ENCODE measurements at regions not wholly inside any gene's neighbourhood (a gene's known extent, or its start where the extent isn't known, plus 50 kb on each side); places are given as distances from the start of the nearest gene placed in this dataset.

DNA sequence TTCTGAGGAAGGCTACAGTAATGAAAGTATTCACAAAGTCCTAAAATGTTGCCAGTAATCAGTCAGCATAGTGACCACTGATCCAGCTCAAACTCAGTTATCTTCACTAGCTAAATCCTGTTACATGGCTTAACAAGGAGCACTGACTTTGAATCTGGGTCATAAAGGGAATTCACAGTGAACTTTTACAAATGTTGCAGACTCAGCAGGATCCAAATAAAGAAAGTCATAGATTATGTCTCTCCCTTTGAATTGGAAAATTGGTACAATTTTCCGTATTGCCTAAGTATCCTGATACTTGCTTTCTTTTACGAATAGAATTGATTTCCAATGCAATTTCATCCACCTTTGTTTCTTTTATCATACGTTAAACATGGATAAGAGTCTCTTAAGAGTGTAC lies 431.5 kb upstream of the CNTN6 start:
- TF ChIP-seq, protein P1, sequence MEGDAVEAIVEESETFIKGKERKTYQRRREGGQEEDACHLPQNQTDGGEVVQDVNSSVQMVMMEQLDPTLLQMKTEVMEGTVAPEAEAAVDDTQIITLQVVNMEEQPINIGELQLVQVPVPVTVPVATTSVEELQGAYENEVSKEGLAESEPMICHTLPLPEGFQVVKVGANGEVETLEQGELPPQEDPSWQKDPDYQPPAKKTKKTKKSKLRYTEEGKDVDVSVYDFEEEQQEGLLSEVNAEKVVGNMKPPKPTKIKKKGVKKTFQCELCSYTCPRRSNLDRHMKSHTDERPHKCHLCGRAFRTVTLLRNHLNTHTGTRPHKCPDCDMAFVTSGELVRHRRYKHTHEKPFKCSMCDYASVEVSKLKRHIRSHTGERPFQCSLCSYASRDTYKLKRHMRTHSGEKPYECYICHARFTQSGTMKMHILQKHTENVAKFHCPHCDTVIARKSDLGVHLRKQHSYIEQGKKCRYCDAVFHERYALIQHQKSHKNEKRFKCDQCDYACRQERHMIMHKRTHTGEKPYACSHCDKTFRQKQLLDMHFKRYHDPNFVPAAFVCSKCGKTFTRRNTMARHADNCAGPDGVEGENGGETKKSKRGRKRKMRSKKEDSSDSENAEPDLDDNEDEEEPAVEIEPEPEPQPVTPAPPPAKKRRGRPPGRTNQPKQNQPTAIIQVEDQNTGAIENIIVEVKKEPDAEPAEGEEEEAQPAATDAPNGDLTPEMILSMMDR (IDR thresholded peaks at IDR 0.05; ENCODE audit: extremely low read depth, insufficient read depth, missing control alignments): no peak
- in situ Hi-C loops (cut with MboI; ENCODE audit: low pct_unique_long_range_greater_than_20kb, low sequenced_read_pairs, unreplicated experiment): no loop called here
- DNase-seq (ENCODE audit: low spot score): no peak

- in situ Hi-C loops (cut with MboI; ENCODE audit: low pct_unique_long_range_greater_than_20kb, low sequenced_read_pairs, unreplicated experiment): no loop called here
- DNase-seq (ENCODE audit: low spot score): no peak
- TF ChIP-seq, protein P1 (IDR thresholded peaks at IDR 0.05; ENCODE audit: extremely low read depth, insufficient read depth, missing control alignments): no peak
Observed at GRCh38 chr3:674116-674515, 418.7 kb upstream of the CNTN6 start.

- in situ Hi-C loops (cut with MboI; ENCODE audit: low pct_unique_long_range_greater_than_20kb, low sequenced_read_pairs, unreplicated experiment): no loop called here
- TF ChIP-seq, protein P1 (IDR thresholded peaks at IDR 0.05; ENCODE audit: extremely low read depth, insufficient read depth, missing control alignments): no peak
- DNase-seq (ENCODE audit: low spot score): no peak
Observed at GRCh38 chr3:675846-676245, 417.0 kb upstream of the CNTN6 start.

DNA sequence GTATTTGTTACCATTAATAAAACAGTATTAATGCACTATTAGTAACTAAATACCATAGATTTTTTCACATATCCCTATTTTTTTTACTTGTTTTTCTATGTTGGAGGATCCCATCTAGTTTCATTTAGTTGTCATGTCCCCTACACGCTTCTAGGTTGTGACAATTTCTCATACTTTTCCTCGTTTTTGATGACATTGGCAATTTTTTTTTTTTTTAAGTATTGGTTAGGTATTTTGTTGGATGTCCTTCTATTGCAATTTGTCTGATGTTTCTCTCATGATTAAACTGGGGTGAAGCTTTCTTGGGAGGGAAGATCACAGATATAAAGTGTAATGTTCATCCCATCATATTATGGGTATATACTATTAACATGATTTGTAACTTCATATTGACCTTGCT lies 409.1 kb upstream of the CNTN6 start:
- in situ Hi-C loops (cut with MboI; ENCODE audit: low pct_unique_long_range_greater_than_20kb, low sequenced_read_pairs, unreplicated experiment): no loop called here
- no peak for DNase-seq (ENCODE audit: low spot score)
- TF ChIP-seq, protein P1 (IDR thresholded peaks at IDR 0.05; ENCODE audit: extremely low read depth, insufficient read depth, missing control alignments): no peak

DNA sequence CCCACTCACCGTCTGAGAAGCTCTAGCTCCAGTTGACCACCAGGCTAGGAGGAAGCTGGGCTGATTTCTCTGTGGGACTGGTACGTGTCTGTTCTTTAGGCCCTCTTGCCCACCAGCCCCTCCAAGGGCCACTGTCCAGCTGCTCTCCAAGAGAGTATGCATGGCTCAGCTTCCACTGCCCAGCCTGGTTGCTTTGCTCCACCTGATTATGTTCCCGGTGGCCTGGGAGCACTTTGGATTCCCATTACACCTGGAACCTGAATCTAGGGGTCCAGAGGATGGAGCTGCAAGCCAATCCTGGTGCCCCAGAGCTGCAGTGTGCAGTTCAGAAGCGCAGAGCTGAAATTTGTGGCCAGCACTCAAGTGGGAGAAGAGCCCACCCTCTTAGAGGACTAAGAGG lies 402.1 kb upstream of the CNTN6 start:
- in situ Hi-C loops (cut with MboI; ENCODE audit: low pct_unique_long_range_greater_than_20kb, low sequenced_read_pairs, unreplicated experiment): no loop called here
- TF ChIP-seq, protein P1 (IDR thresholded peaks at IDR 0.05; ENCODE audit: extremely low read depth, insufficient read depth, missing control alignments): no peak
- no peak for DNase-seq (ENCODE audit: low spot score)

DNA sequence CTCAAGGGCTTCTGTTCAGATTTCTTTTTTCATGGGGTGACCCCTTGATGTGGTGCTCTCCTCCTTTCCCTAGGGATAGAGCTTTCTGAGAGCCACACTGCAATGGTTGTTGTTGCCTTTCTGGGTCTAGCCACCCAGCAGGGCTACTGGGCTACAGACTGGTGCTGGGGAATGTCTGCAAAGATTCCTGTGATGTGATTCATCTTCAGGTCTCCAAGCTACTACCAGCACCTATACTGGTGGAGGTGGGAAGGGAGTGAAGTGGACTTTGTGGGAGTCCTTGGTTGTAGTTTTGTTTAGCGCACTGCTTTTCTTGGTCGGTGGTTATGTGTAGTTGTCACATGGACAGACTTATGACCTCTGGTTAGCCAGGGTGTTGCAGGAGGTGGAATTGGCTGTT lies 392.3 kb upstream of the CNTN6 start:
- DNase-seq (ENCODE audit: low spot score): no peak
- in situ Hi-C loops (cut with MboI; ENCODE audit: low pct_unique_long_range_greater_than_20kb, low sequenced_read_pairs, unreplicated experiment): no loop called here

More for the DNA sequence above, 392.3 kb upstream of the CNTN6 start:
- TF ChIP-seq, protein P1 (IDR thresholded peaks at IDR 0.05; ENCODE audit: extremely low read depth, insufficient read depth, missing control alignments): no peak

Data from GM13977 (cell line).